Sigmoid colon (tissue), 6 donors: ENCODE measurements at regions not wholly inside any gene's neighbourhood (a gene's known extent, or its start where the extent isn't known, plus 50 kb on each side); places are given as distances from the start of the nearest gene placed in this dataset.

Experiments used
- DNase-seq: peaks from one replicate; pipeline ENCODE4 v3.0.0-alpha.2; 2019
- H3K27ac ChIP-seq, 4 donors: fragments of 200-600 bp; sonication (generic); one replicate each; pipeline ENCODE4 v1.5.1; 2016 to 2019; ENCODE audit warnings: mild to moderate bottlenecking in 1 of 4
- H3K27me3 ChIP-seq, 3 donors: fragments of 200-600 bp; sonication (generic); one replicate each; pipeline ENCODE4 v1.5.1; 2019; ENCODE audit warnings: mild to moderate bottlenecking in 1 of 3
- H3K36me3 ChIP-seq, 4 donors: fragments of 200-600 bp; sonication (generic); one replicate each; pipeline ENCODE4 v1.5.1; 2016 to 2019
- H3K4me1 ChIP-seq, 4 donors: fragments of 200-600 bp; sonication (generic); one replicate each; pipeline ENCODE4 v1.5.1; 2017 to 2019
- H3K4me3 ChIP-seq, 4 donors: fragments of 200-600 bp; sonication (generic); one replicate each; pipeline ENCODE4 v1.5.1; 2017 to 2019; ENCODE audit warnings: mild to moderate bottlenecking in 2 of 4, moderate library complexity in 1 of 4
- H3K9me3 ChIP-seq, 4 donors: fragments of 200-600 bp in 3 of 4; sonication (generic) in 3 of 4; one replicate each; pipeline versions ENCODE4 v1.5.1 to v1.6.1; 2013 to 2019
- CTCF ChIP-seq, 4 experiments: fragments of 450-650 bp in 3 of 4; fragments of 200-600 bp in 1 of 4; IDR thresholded peaks; one replicate each; pipeline ENCODE4 v1.5.1; 2016 to 2019; ENCODE audit warnings: antibody characterized with exemption in 4 of 4, mild to moderate bottlenecking in 3 of 4, moderate library complexity in 2 of 4
- EP300 ChIP-seq, 4 donors: sonication (generic); formaldehyde crosslinking; IDR thresholded peaks; one replicate each; pipeline ENCODE4 v1.6.1; 2017; ENCODE audit warnings: antibody characterized with exemption in 4 of 4
- POLR2A ChIP-seq, 2 donors: fragments of 450-650 bp; IDR thresholded peaks; one replicate each; pipeline ENCODE4 v1.6.1; 2016; ENCODE audit warnings: antibody characterized with exemption in 2 of 2, mild to moderate bottlenecking in 2 of 2, moderate library complexity in 2 of 2
- POLR2AphosphoS5 ChIP-seq, 4 donors: sonication (generic); formaldehyde crosslinking; IDR thresholded peaks; one replicate each; pipeline ENCODE4 v1.6.1; 2017; ENCODE audit warnings: antibody characterized with exemption in 4 of 4
- WGBS, 2 donors: extraction: QIAGEN DNeasy Blood & Tissue Kit; methylation state at CpG; one replicate each; pipeline ENCODE4 v1.1.7; 2013; 5-methylcytosine and 5-hydroxymethylcytosine counted together
- intact Hi-C: fragments of 100-400 bp; cut with DNase I; formaldehyde crosslinking; loops from one replicate; pipeline ENCODE4 v1.15.1; 2023
- donor health status: healthy with polysubstance abuse.
- donor health status: healthy.

- TF ChIP-seq CTCF (IDR thresholded peaks at IDR 0.05) (no peak), POLR2A (IDR thresholded peaks at IDR 0.05) (no peak), EP300 (IDR thresholded peaks at IDR 0.05) (no peak), POLR2AphosphoS5 (IDR thresholded peaks at IDR 0.05) (no peak)
- no peak for DNase-seq
- intact Hi-C loops, result no loop called here
- Histone ChIP-seq H3K4me3 (no peak overlapping the region), H3K9me3 (no peaks in the 10 kb centered on the region), H3K36me3 (no peaks in the 10 kb centered on the region), H3K4me1 (no peaks in the 10 kb centered on the region), H3K27ac (no peak overlapping the region), H3K27me3 (no peaks in the 10 kb centered on the region)
- WGBS, 2 donors, result 27 to 62% methylated on average over 6 of the region's 6 CpGs
These were observed 232.5 kb downstream of the TFCP2L1 start for GRCh38 chr2:121052521-121052920.

DNA sequence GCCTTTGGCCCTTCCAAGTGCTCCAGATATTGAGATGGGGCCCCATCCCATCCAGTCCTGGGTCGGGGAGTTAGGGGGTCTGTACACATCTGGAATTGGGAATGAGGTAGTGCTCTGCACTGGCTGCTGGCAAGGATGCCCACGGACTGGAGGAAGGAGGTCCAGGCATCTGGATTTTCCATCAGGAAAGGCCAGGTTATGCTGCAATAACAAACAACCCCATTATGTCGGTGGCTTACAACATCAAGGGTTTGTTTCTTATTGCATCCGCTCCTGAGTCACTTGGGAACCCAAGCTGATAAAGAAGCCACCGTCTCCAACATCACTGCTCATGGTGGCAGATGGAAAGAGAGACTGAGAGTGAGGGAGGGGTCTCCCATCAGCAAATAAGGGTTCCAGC lies 229.9 kb downstream of the TFCP2L1 start:
- no peak for DNase-seq
- no peak overlapping the region for H3K27ac ChIP-seq
- H3K4me3 ChIP-seq, result no peak overlapping the region
- intact Hi-C loops, result no loop called here
- 88 to 92% methylated on average over 5 of the region's 5 CpGs for WGBS, 2 donors
- H3K9me3 ChIP-seq, result no peaks in the 10 kb centered on the region
- no peaks in the 10 kb centered on the region for H3K27me3 ChIP-seq
- no peaks in the 10 kb centered on the region for H3K36me3 ChIP-seq
- TF ChIP-seq POLR2A (IDR thresholded peaks at IDR 0.05), result no peak
- no peak for TF ChIP-seq POLR2AphosphoS5 (IDR thresholded peaks at IDR 0.05)
- no peak for TF ChIP-seq EP300 (IDR thresholded peaks at IDR 0.05)
- no peak for TF ChIP-seq CTCF (IDR thresholded peaks at IDR 0.05)
- no peaks in the 10 kb centered on the region for H3K4me1 ChIP-seq

- TF ChIP-seq POLR2AphosphoS5 (IDR thresholded peaks at IDR 0.05), result no peak
- TF ChIP-seq POLR2A (IDR thresholded peaks at IDR 0.05), result no peak
- TF ChIP-seq CTCF (IDR thresholded peaks at IDR 0.05), result no peak
- no peak for TF ChIP-seq EP300 (IDR thresholded peaks at IDR 0.05)
- no peak overlapping the region for H3K27ac ChIP-seq
- no peak for DNase-seq
- intact Hi-C loops, result no loop called here
- H3K27me3 ChIP-seq, result no peaks in the 10 kb centered on the region
- WGBS, 2 donors, result 80 to 92% methylated on average over 4 of the region's 4 CpGs
- H3K9me3 ChIP-seq, result no peaks in the 10 kb centered on the region
- H3K4me1 ChIP-seq, result no peaks in the 10 kb centered on the region
- H3K36me3 ChIP-seq, result no peaks in the 10 kb centered on the region
- H3K4me3 ChIP-seq, result no peak overlapping the region
These were observed 229.5 kb downstream of the TFCP2L1 start for GRCh38 chr2:121055501-121055900.

- H3K9me3 ChIP-seq, result no peaks in the 10 kb centered on the region
- H3K4me1 ChIP-seq, result no peaks in the 10 kb centered on the region
- DNase-seq, result no peak
- intact Hi-C loops, result no loop called here
- H3K36me3 ChIP-seq, result no peaks in the 10 kb centered on the region
- no peaks in the 10 kb centered on the region for H3K27me3 ChIP-seq
- 42 to 70% methylated on average over 15 of the region's 15 CpGs for WGBS, 2 donors
- no peak for TF ChIP-seq POLR2AphosphoS5 (IDR thresholded peaks at IDR 0.05)
- TF ChIP-seq CTCF (IDR thresholded peaks at IDR 0.05), result no peak
- TF ChIP-seq POLR2A (IDR thresholded peaks at IDR 0.05), result no peak
- no peak for TF ChIP-seq EP300 (IDR thresholded peaks at IDR 0.05)
- no peak overlapping the region for H3K4me3 ChIP-seq
- no peak overlapping the region for H3K27ac ChIP-seq
These were observed 226.0 kb downstream of the TFCP2L1 start for GRCh38 chr2:121058852-121059558.
